SK-N-SH treated with all-trans-retinoic acid at 6 μM for 48 hours (cell line): ENCODE measurements at regions not wholly inside any gene's neighbourhood (a gene's known extent, or its start where the extent isn't known, plus 50 kb on each side); places are given as distances from the start of the nearest gene placed in this dataset.

ENCODE experiments used
- CREB5 ChIP-seq: fragments of 250-450 bp; sonication (Bioruptor Pico); IDR thresholded peaks from 2 replicates; pipeline ENCODE4 v1.5.1; 2020; ENCODE audit warnings: low read depth, mild to moderate bottlenecking, moderate library complexity
- ESRRG ChIP-seq: fragments of 250-450 bp; sonication (Bioruptor Pico); IDR thresholded peaks from 2 replicates; pipeline ENCODE4 v1.6.1; 2021; ENCODE audit warnings: mild to moderate bottlenecking
- OSR1 ChIP-seq: fragments of 250-450 bp; sonication (Bioruptor Pico); IDR thresholded peaks from 2 replicates; pipeline ENCODE4 v1.8.0; 2022; ENCODE audit warnings: moderate library complexity, mild to moderate bottlenecking, inconsistent platforms
- PATZ1 ChIP-seq: fragments of 250-450 bp; sonication (Bioruptor Pico); IDR thresholded peaks from 2 replicates; pipeline ENCODE4 v1.8.0; 2020; ENCODE audit warnings: mild to moderate bottlenecking, moderate library complexity, borderline replicate concordance
- ZC3H10 ChIP-seq: fragments of 250-450 bp; sonication (Bioruptor Pico); IDR thresholded peaks from 2 replicates; pipeline ENCODE4 v1.5.1; 2021; ENCODE audit warnings: mild to moderate bottlenecking, moderate library complexity
- ZFP3 ChIP-seq: fragments of 250-450 bp; sonication (Bioruptor Pico); IDR thresholded peaks from 2 replicates; pipeline ENCODE4 v1.5.0; 2020; ENCODE audit warnings: mild to moderate bottlenecking, moderate library complexity
- ZFP30 ChIP-seq: fragments of 450-650 bp; formaldehyde crosslinking; IDR thresholded peaks from 2 replicates; pipeline ENCODE4 v1.5.0; 2022; ENCODE audit warnings: mild to moderate bottlenecking, moderate library complexity

- TF ChIP-seq ZC3H10 (CRISPR knock-in tag): no peak
- no peak for TF ChIP-seq ESRRG (CRISPR knock-in tag)
- TF ChIP-seq PATZ1: no peak
- TF ChIP-seq OSR1: no peak
- no peak for TF ChIP-seq ZFP30 (CRISPR knock-in tag)
- no peak for TF ChIP-seq ZFP3 (CRISPR knock-in tag)
- TF ChIP-seq CREB5 (CRISPR knock-in tag): no peak
These were observed 187.8 kb upstream of the TNP1 start for GRCh38 chr2:217047631-217048030.
